ENCODE measurements at regions not wholly inside any gene's neighbourhood (a gene's known extent, or its start where the extent isn't known, plus 50 kb on each side); places are given as distances from the start of the nearest gene placed in this dataset.
"Not testable (repeated sequence)": the region's sequence is repeated elsewhere in the genome, so short reads cannot be mapped to it uniquely, and the experiment has no call there.

DNA sequence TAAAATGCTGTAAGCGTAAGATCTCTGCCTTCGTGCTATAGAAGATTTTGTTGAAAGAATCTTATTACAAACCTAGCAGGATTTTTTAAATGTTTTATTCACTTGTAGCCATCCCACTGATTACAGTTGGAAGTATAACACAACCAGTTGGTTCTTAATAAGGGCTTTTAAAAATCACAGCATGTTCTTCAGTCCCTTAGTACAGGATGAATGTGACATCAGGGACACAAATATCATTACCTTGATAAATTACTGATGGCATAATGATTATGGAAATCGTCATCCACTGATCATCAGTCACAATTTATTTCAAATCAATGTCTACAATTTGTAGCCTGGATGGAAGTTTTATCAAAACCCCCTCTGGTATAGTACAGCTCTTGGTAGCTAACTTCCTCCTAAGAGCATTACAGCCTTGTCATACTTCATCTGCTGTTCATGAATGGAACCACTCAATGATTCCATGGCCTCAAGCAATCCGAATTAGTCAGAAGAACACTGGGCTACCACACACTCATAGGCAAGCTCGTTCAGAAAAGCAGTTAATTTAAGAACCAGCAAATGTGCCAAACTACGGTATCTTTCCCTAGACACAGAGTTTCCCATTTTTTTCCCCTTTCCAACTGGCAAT, 389.2 kb upstream of the TENM3 start:
- Histone ChIP-seq H3K36me3 (replicated peaks in 1 of 2; ENCODE audit: control insufficient read depth in 1 of 2, insufficient read depth in 2 of 2, low read length in 2 of 2) (no peaks in the 10 kb centered on the region), H3K4me3 (replicated peaks in 1 of 3; ENCODE audit: low read depth in 2 of 3, low read length in 3 of 3) (no peak overlapping the region), H3K4me2 (replicated peaks; ENCODE audit: extremely low read depth, low read length, poor library complexity, severe bottlenecking) (no peak overlapping the region), H3K4me1 (ENCODE audit: control insufficient read depth in 1 of 2, insufficient read depth in 2 of 2, low read length in 2 of 2) (no peaks in the 10 kb centered on the region), H4K20me1 (ENCODE audit: insufficient read depth, low read length) (no peaks in the 10 kb centered on the region), H3K79me2 (ENCODE audit: insufficient read depth, low read length) (no peaks in the 10 kb centered on the region), H3K9ac (ENCODE audit: insufficient read depth, low read length, poor library complexity, severe bottlenecking) (no peak overlapping the region), H3K9me3 (replicated peaks in 1 of 2; ENCODE audit: control insufficient read depth in 1 of 2, insufficient read depth in 1 of 2, low read length in 2 of 2) (peaks cover 0 to 4% of the 10 kb centered on the region in 2 donors), H3K27me3 (ENCODE audit: control insufficient read depth in 2 of 2, insufficient read depth in 2 of 2, low read length in 2 of 2) (no peaks in the 10 kb centered on the region), H2AFZ (ENCODE audit: insufficient read depth, low read depth, low read length, poor library complexity, severe bottlenecking) (no peak overlapping the region), H3K27ac (ENCODE audit: low read depth in 1 of 2, low read length in 2 of 2) (no peak overlapping the region)
- H3K4me1 Mint-ChIP-seq, result no peaks in the 10 kb centered on the region
- no peak for DNase-seq
- no peak overlapping the region for H3K4me3 Mint-ChIP-seq
- peaks cover 7 to 18% (median 11%) of the 10 kb centered on the region in 7 donors for H3K9me3 Mint-ChIP-seq
- H3K27me3 Mint-ChIP-seq (ENCODE audit: low read depth in 3 of 3), result no peaks in the 10 kb centered on the region
- no peaks in the 10 kb centered on the region for H3K36me3 Mint-ChIP-seq
- 29% methylated on average over 1 of the region's 6 CpGs for WGBS (ENCODE audit: insufficient coverage)
- no peak for TF ChIP-seq CTCF (IDR thresholded peaks at IDR 0.05)
- intact Hi-C loops (cut with micrococcal nuclease), result no loop called here
- H3K27ac Mint-ChIP-seq, result no peak overlapping the region

GRCh38 chr4:181855307-181855706, 387.9 kb upstream of the TENM3 start:
- no peaks in the 10 kb centered on the region for H3K27me3 ChIP-seq (ENCODE audit: control insufficient read depth in 2 of 2, insufficient read depth in 2 of 2, low read length in 2 of 2)
- Mint-ChIP-seq H3K4me3 (no peak overlapping the region), H3K4me1 (no peaks in the 10 kb centered on the region), H3K27ac (peak overlapping the region in 1 of 7 donors; percentile 51), H3K27me3 (ENCODE audit: low read depth in 3 of 3) (no peaks in the 10 kb centered on the region), H3K36me3 (no peaks in the 10 kb centered on the region), H3K9me3 (peaks cover 5 to 21% (median 11%) of the 10 kb centered on the region in 7 donors)
- H3K9ac ChIP-seq (ENCODE audit: insufficient read depth, low read length, poor library complexity, severe bottlenecking), result no peak overlapping the region
- H3K79me2 ChIP-seq (ENCODE audit: insufficient read depth, low read length), result no peaks in the 10 kb centered on the region
- H3K36me3 ChIP-seq (replicated peaks in 1 of 2; ENCODE audit: control insufficient read depth in 1 of 2, insufficient read depth in 2 of 2, low read length in 2 of 2), result no peaks in the 10 kb centered on the region
- H3K27ac ChIP-seq (ENCODE audit: low read depth in 1 of 2, low read length in 2 of 2), result no peak overlapping the region
- no CpG with 5 or more reads among the region's 1 CpG for WGBS (ENCODE audit: insufficient coverage)
- H3K4me2 ChIP-seq (replicated peaks; ENCODE audit: extremely low read depth, low read length, poor library complexity, severe bottlenecking), result no peak overlapping the region
- H3K4me1 ChIP-seq (ENCODE audit: control insufficient read depth in 1 of 2, insufficient read depth in 2 of 2, low read length in 2 of 2), result no peaks in the 10 kb centered on the region
- no peaks in the 10 kb centered on the region for H4K20me1 ChIP-seq (ENCODE audit: insufficient read depth, low read length)
- intact Hi-C loops (cut with micrococcal nuclease), result no loop called here
- no peak for DNase-seq
- no peak overlapping the region for H2AFZ ChIP-seq (ENCODE audit: insufficient read depth, low read depth, low read length, poor library complexity, severe bottlenecking)
- H3K4me3 ChIP-seq (replicated peaks in 1 of 3; ENCODE audit: low read depth in 2 of 3, low read length in 3 of 3), result no peak overlapping the region
- peaks cover 0 to 4% of the 10 kb centered on the region in 2 donors for H3K9me3 ChIP-seq (replicated peaks in 1 of 2; ENCODE audit: control insufficient read depth in 1 of 2, insufficient read depth in 1 of 2, low read length in 2 of 2)
- TF ChIP-seq CTCF (IDR thresholded peaks at IDR 0.05), result no peak

- H3K4me3 ChIP-seq (replicated peaks in 1 of 3; ENCODE audit: low read depth in 2 of 3, low read length in 3 of 3); intact Hi-C loops (cut with micrococcal nuclease); H4K20me1 ChIP-seq (ENCODE audit: insufficient read depth, low read length); H3K9ac ChIP-seq (ENCODE audit: insufficient read depth, low read length, poor library complexity, severe bottlenecking); DNase-seq; H3K27ac ChIP-seq (ENCODE audit: low read depth in 1 of 2, low read length in 2 of 2); H3K27me3 Mint-ChIP-seq (ENCODE audit: low read depth in 3 of 3); H3K9me3 ChIP-seq (replicated peaks in 1 of 2; ENCODE audit: control insufficient read depth in 1 of 2, insufficient read depth in 1 of 2, low read length in 2 of 2); H3K79me2 ChIP-seq (ENCODE audit: insufficient read depth, low read length); H3K36me3 ChIP-seq (replicated peaks in 1 of 2; ENCODE audit: control insufficient read depth in 1 of 2, insufficient read depth in 2 of 2, low read length in 2 of 2); H3K4me2 ChIP-seq (replicated peaks; ENCODE audit: extremely low read depth, low read length, poor library complexity, severe bottlenecking); H3K4me1 ChIP-seq (ENCODE audit: control insufficient read depth in 1 of 2, insufficient read depth in 2 of 2, low read length in 2 of 2); H3K4me1 Mint-ChIP-seq; H2AFZ ChIP-seq (ENCODE audit: insufficient read depth, low read depth, low read length, poor library complexity, severe bottlenecking); H3K27ac Mint-ChIP-seq; H3K27me3 ChIP-seq (ENCODE audit: control insufficient read depth in 2 of 2, insufficient read depth in 2 of 2, low read length in 2 of 2); H3K4me3 Mint-ChIP-seq; H3K36me3 Mint-ChIP-seq: not testable (repeated sequence)
- WGBS (ENCODE audit: insufficient coverage), result no CpG with 5 or more reads among the region's 1 CpG
- peaks cover 5 to 18% (median 11%) of the 10 kb centered on the region in 7 donors for H3K9me3 Mint-ChIP-seq
Measured at GRCh38 chr4:181857471-181857870, 385.7 kb upstream of the TENM3 start.

Measured in CD14-positive monocyte (primary cell).